ENCODE measurements at regions not wholly inside any gene's neighbourhood (a gene's known extent, or its start where the extent isn't known, plus 50 kb on each side); places are given as distances from the start of the nearest gene placed in this dataset.

DNA sequence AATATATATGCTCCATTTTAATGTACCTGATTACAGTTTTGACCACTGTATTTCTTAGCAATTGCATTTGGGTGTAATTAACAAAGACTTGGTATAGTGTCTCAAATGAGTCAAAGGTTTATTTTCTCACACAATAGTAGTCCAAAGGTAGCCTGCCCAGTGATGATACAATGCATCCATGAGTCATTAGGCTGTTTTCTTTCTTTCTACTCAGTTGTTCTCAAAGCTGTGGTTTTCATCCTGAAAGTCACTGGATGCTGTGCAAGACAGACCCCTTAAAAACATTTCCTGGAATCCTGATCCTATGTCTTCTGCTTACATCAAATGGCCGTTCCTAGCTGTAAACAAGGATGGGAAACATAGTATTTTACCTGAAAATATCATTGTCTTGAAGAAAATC lies 651.2 kb upstream of the MIR17HG start:
- peak; percentile 80 for DNase-seq (ENCODE audit: low read depth)
- no peak overlapping the region for H3K4me3 ChIP-seq (replicated peaks; ENCODE audit: low read depth, low read length)
- TF ChIP-seq, protein P1, sequence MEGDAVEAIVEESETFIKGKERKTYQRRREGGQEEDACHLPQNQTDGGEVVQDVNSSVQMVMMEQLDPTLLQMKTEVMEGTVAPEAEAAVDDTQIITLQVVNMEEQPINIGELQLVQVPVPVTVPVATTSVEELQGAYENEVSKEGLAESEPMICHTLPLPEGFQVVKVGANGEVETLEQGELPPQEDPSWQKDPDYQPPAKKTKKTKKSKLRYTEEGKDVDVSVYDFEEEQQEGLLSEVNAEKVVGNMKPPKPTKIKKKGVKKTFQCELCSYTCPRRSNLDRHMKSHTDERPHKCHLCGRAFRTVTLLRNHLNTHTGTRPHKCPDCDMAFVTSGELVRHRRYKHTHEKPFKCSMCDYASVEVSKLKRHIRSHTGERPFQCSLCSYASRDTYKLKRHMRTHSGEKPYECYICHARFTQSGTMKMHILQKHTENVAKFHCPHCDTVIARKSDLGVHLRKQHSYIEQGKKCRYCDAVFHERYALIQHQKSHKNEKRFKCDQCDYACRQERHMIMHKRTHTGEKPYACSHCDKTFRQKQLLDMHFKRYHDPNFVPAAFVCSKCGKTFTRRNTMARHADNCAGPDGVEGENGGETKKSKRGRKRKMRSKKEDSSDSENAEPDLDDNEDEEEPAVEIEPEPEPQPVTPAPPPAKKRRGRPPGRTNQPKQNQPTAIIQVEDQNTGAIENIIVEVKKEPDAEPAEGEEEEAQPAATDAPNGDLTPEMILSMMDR (IDR thresholded peaks at IDR 0.05; ENCODE audit: low read length, missing control alignments), result no peak

GRCh38 chr13:90696656-90697055 lies 650.8 kb upstream of the MIR17HG start:
- no peak for DNase-seq (ENCODE audit: low read depth)
- TF ChIP-seq, protein P1 (IDR thresholded peaks at IDR 0.05; ENCODE audit: low read length, missing control alignments), result no peak
- H3K4me3 ChIP-seq (replicated peaks; ENCODE audit: low read depth, low read length), result no peak overlapping the region

GRCh38 chr13:90700340-90700739 lies 647.1 kb upstream of the MIR17HG start:
- TF ChIP-seq, protein P1 (IDR thresholded peaks at IDR 0.05; ENCODE audit: low read length, missing control alignments), result no peak
- DNase-seq (ENCODE audit: low read depth), result no peak
- no peak overlapping the region for H3K4me3 ChIP-seq (replicated peaks; ENCODE audit: low read depth, low read length)

GRCh38 chr13:90701264-90701663 lies 646.2 kb upstream of the MIR17HG start:
- H3K4me3 ChIP-seq (replicated peaks; ENCODE audit: low read depth, low read length), result no peak overlapping the region
- DNase-seq (ENCODE audit: low read depth), result no peak
- TF ChIP-seq, protein P1 (IDR thresholded peaks at IDR 0.05; ENCODE audit: low read length, missing control alignments), result no peak

GRCh38 chr13:90702050-90702449 lies 645.4 kb upstream of the MIR17HG start:
- no peak for DNase-seq (ENCODE audit: low read depth)
- no peak overlapping the region for H3K4me3 ChIP-seq (replicated peaks; ENCODE audit: low read depth, low read length)
- TF ChIP-seq, protein P1 (IDR thresholded peaks at IDR 0.05; ENCODE audit: low read length, missing control alignments), result no peak

DNA sequence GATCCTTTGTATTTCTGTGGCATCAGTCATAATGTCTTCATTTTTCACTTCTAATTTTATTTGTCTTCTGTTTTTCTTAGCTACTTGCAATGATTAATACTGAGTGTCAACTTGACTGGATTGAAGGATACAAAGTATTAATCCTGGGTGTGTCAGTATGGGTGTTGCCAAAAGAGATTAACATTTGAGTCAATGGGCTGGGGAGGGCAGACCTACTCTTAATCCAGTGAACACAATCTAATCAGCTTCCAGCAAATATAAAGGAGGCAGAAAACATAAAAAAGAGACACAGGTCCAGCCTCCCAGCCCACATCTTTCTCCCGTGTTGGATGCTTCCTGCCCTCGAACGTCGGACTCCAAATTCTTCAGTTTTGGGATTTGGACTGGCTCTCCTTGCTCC lies 640.9 kb upstream of the MIR17HG start:
- no peak for DNase-seq (ENCODE audit: low read depth)
- H3K4me3 ChIP-seq (replicated peaks; ENCODE audit: low read depth, low read length), result no peak overlapping the region
- TF ChIP-seq, protein P1 (IDR thresholded peaks at IDR 0.05; ENCODE audit: low read length, missing control alignments), result no peak

DNA sequence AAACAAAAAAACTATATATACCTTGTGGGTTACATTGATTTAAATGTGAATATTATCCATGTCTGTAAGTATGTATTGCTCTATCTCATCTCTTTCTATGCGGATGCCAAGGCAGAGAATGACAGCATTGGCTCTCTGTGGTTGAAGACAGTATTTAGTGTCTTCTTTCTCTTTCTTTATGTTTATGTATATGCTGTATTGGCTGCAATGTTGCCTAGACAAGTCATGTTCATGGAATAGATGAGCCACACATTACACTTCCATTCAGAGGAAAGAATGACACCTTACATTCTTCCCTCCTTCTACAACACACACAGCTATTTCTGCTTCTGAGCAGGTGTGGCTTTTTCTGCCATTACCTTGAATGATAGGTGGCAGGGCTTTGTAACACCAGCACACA lies 639.4 kb upstream of the MIR17HG start:
- TF ChIP-seq, protein P1 (IDR thresholded peaks at IDR 0.05; ENCODE audit: low read length, missing control alignments), result no peak
- no peak overlapping the region for H3K4me3 ChIP-seq (replicated peaks; ENCODE audit: low read depth, low read length)
- DNase-seq (ENCODE audit: low read depth), result no peak
